ENCODE measurements at regions not wholly inside any gene's neighbourhood (a gene's known extent, or its start where the extent isn't known, plus 50 kb on each side); places are given as distances from the start of the nearest gene placed in this dataset.

DNA sequence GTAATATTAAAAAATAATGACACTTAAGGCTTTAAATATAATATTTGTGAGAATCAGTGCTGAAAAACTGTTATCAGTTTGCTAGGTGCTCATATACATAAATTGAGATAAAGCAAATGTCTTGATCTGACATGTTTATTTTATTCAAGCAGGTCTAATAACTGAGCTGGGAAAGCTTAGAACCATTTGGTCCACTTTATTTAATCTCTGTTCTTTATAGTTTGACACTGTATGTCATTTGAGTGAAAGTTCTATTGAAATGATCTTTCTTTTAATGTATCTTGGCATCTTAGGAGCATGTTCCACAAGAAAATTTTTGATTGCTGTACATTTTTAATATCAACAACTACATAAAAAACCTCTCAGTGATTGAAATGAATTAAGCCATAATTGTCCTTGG, 772.0 kb upstream of the NRSN1 start:
- TF ChIP-seq, protein P1, sequence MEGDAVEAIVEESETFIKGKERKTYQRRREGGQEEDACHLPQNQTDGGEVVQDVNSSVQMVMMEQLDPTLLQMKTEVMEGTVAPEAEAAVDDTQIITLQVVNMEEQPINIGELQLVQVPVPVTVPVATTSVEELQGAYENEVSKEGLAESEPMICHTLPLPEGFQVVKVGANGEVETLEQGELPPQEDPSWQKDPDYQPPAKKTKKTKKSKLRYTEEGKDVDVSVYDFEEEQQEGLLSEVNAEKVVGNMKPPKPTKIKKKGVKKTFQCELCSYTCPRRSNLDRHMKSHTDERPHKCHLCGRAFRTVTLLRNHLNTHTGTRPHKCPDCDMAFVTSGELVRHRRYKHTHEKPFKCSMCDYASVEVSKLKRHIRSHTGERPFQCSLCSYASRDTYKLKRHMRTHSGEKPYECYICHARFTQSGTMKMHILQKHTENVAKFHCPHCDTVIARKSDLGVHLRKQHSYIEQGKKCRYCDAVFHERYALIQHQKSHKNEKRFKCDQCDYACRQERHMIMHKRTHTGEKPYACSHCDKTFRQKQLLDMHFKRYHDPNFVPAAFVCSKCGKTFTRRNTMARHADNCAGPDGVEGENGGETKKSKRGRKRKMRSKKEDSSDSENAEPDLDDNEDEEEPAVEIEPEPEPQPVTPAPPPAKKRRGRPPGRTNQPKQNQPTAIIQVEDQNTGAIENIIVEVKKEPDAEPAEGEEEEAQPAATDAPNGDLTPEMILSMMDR (conservative IDR thresholded peaks at IDR 0.05; ENCODE audit: low read depth, low read length) = no peak
- DNase-seq (ENCODE audit: low read depth) = no peak
- H3K4me3 ChIP-seq (ENCODE audit: low read depth, low read length) = no peak overlapping the region

DNA sequence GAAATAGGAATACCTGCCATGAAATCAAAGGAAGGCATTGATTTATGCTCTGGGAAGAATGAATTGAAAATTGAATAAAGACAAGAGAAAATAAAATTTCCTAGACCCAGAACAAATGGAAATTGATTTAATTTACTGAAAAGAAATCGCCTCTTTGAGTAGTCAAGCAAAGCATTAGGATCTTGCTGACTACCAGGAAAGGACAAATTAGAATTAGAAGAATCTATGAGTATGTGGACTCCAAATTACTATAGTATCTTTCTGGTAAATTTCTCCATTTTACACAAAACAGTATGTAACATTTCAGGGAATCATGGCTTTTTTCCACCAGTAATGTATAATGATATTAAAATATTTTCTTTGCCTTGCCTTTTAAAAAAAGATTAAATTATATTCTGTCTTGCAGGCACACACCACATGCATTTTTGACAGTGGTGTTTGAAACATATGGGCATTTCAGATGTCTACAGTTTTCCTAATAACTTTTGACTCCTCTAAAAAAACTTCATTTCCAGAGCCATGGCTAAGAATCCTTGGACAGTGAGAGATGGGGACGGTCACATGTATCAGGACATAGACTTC, 768.7 kb upstream of the NRSN1 start:
- no peak for DNase-seq (ENCODE audit: low read depth)
- TF ChIP-seq, protein P1 (conservative IDR thresholded peaks at IDR 0.05; ENCODE audit: low read depth, low read length) = no peak
- H3K4me3 ChIP-seq (ENCODE audit: low read depth, low read length) = no peak overlapping the region

DNA sequence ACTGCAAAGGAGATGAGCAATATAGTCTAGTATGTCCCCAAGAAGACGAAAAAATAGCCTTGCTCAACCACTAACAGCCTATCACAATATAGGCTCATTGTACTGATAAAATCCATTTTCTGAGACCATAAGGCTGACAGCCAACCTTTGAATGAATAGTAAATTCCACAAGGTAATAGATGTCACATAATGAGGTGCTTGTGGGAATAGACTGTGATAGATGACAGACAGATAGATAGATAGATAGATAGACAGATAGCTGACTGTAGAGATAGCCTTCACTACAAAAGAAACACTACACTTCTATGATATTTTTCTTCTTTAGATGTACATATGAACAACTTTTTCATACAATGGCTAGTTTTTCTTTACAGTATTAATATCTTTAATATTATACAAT, 760.3 kb upstream of the NRSN1 start:
- TF ChIP-seq, protein P1 (conservative IDR thresholded peaks at IDR 0.05; ENCODE audit: low read depth, low read length) = no peak
- no peak for DNase-seq (ENCODE audit: low read depth)
- H3K4me3 ChIP-seq (ENCODE audit: low read depth, low read length) = no peak overlapping the region

DNA sequence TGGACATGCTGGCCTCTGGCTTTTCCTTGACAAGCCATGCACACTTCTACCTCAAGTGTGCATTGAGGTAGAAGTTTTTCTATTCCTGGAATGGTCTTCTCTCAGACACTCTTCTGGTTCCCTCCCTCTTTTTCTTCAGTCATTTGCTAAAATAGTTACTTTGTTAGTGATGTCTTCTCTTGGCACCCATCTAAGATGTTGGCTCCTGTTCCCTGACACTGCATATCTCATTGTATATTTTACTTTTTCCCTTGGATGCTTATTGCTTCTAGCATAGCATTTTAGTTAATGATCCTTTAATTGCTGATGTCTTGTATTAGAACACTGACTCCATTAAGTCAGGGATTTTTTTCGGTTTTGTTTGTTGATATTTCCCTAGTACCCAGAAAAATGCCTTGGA, 758.7 kb upstream of the NRSN1 start:
- no peak for DNase-seq (ENCODE audit: low read depth)
- H3K4me3 ChIP-seq (ENCODE audit: low read depth, low read length) = no peak overlapping the region
- TF ChIP-seq, protein P1 (conservative IDR thresholded peaks at IDR 0.05; ENCODE audit: low read depth, low read length) = no peak

DNA sequence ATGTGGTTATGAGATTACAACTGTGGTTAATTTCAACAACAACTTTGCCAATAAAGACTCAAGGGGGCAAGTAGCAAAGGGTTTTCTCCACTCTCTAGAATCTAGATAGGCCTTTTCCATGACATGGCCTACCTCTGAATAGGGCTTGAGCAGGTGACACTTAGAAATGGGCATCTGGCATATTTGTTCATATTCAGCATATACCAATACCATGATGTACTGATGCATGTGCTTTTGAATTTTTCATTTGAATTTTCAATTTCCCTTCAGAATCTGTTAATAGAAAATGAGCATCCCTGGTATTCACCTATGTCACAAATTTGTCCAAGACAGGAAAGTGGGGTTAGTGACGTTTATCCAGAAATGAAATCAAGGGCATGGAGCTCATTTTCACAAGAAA, 757.5 kb upstream of the NRSN1 start:
- no peak for DNase-seq (ENCODE audit: low read depth)
- H3K4me3 ChIP-seq (ENCODE audit: low read depth, low read length) = no peak overlapping the region
- TF ChIP-seq, protein P1 (conservative IDR thresholded peaks at IDR 0.05; ENCODE audit: low read depth, low read length) = no peak

DNA sequence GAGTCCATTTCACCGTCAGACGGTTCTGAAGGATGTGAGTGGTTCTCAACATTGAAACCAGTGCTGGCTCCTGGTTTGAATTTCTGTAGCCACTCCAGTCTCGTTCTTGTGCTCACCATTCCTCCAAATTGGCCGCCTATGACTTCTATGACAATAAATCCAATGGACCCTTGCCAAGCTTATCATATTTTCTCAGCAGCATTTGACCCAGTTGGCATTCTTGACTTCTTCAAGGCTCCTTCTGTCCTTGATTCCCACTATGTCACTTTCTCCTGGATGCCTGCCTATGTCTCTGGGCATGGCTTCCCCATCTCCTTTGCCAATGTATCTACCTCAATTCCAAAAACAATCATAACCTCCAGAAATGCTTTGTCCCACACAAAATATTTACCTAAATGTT, 756.0 kb upstream of the NRSN1 start:
- H3K4me3 ChIP-seq (ENCODE audit: low read depth, low read length) = no peak overlapping the region
- no peak for DNase-seq (ENCODE audit: low read depth)
- TF ChIP-seq, protein P1 (conservative IDR thresholded peaks at IDR 0.05; ENCODE audit: low read depth, low read length) = no peak

DNA sequence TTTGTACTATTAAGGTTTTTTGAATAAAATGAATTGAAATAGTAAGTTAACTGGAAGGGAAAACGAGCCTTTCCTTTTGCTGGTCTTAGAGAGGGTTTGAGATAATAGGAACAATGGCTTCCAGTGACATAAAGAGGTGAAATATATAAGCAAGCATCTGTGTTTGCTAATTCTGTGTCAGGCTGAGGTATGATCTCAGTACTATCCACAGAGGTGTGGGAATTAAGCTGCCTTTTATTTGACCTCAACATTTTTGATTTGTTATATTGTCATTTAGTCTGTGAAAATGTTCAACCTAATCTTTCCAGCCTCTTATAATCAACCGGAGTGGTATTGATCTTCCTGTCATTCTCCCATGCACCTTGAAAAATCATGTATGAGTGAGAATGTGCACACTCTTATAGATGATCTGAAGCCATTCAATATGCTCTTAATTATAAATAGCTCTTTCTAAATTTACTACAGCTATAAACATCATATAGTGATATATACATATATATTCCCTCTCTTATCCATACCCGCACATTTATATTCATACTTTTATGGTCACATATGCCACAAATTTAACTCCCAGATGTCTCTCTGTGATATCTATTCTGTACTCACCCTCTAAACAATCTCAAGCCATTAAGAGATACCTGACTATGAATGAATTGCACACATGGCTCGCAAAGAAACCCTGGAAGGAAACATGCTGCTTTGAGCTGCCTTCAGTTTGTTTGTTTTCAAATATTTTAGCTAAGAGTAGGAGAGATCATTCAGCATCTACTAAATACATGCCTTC, 754.7 kb upstream of the NRSN1 start:
- no peak overlapping the region for H3K4me3 ChIP-seq (ENCODE audit: low read depth, low read length)
- DNase-seq (ENCODE audit: low read depth) = no peak
- TF ChIP-seq, protein P1 (conservative IDR thresholded peaks at IDR 0.05; ENCODE audit: low read depth, low read length) = no peak
